Transverse colon (tissue), 4 donors: ENCODE measurements at regions not wholly inside any gene's neighbourhood (a gene's known extent, or its start where the extent isn't known, plus 50 kb on each side); places are given as distances from the start of the nearest gene placed in this dataset.

Experiments used
- CTCF ChIP-seq, 5 experiments: fragments of 200-600 bp in 3 of 5; fragments of 450-650 bp in 2 of 5; sonication (generic) in 3 of 5; IDR thresholded peaks; 1 replicate in 2 of 5; 2 replicates in 3 of 5; pipeline ENCODE4 v1.5.1; 2016 to 2017; ENCODE audit warnings: antibody characterized with exemption in 5 of 5, inconsistent platforms in 3 of 5, mild to moderate bottlenecking in 2 of 5, moderate library complexity in 1 of 5
- POLR2A ChIP-seq: fragments of 450-650 bp; IDR thresholded peaks from one replicate; pipeline ENCODE4 v1.6.1; 2016; ENCODE audit warnings: antibody characterized with exemption, mild to moderate bottlenecking, moderate library complexity
- POLR2AphosphoS5 ChIP-seq, 3 donors: sonication (generic); formaldehyde crosslinking; IDR thresholded peaks; one replicate each; pipeline ENCODE4 v1.6.1; 2016; ENCODE audit warnings: antibody characterized with exemption in 3 of 3

GRCh38 chr10:8544500-8544899, 490.0 kb downstream of the GATA3 start:
- TF ChIP-seq CTCF (IDR thresholded peaks at IDR 0.05), result no peak
- no peak for TF ChIP-seq POLR2A
- no peak for TF ChIP-seq POLR2AphosphoS5 (IDR thresholded peaks at IDR 0.05)
